Mesothelial cell of epicardium (in vitro differentiated cells): ENCODE measurements at regions not wholly inside any gene's neighbourhood (a gene's known extent, or its start where the extent isn't known, plus 50 kb on each side); places are given as distances from the start of the nearest gene placed in this dataset.

Experiments used
- DNase-seq, 2 experiments: peaks; one replicate each; pipeline ENCODE4 v3.0.0; 2021; ENCODE audit warnings: low spot score in 2 of 2; ENCODE audit not compliant: unreplicated experiment in 2 of 2
- H3K27ac Mint-ChIP-seq: 2 replicates; pipeline ENCODE4 v1.8.0; 2021; ENCODE audit warnings: mixed read lengths
- H3K27me3 Mint-ChIP-seq: 2 replicates; pipeline ENCODE4 v1.8.0; 2021; ENCODE audit warnings: low read depth, mixed read lengths
- H3K36me3 Mint-ChIP-seq: 2 replicates; pipeline ENCODE4 v1.8.0; 2021; ENCODE audit warnings: mixed read lengths
- H3K4me1 Mint-ChIP-seq: 2 replicates; pipeline ENCODE4 v1.8.0; 2021; ENCODE audit warnings: mixed read lengths
- H3K4me3 Mint-ChIP-seq: 2 replicates; pipeline ENCODE4 v1.8.0; 2021; ENCODE audit warnings: mild to moderate bottlenecking, moderate library complexity, mixed read lengths
- H3K9me3 Mint-ChIP-seq: 2 replicates; pipeline ENCODE4 v1.8.0; 2021; ENCODE audit warnings: mixed read lengths
- TF ChIP-seq, protein P1 (sequence below): fragments of 200-600 bp; sonication (generic); IDR thresholded peaks from one replicate; pipeline ENCODE4 v1.5.0; 2021; ENCODE audit warnings: antibody characterized with exemption; ENCODE audit not compliant: unreplicated experiment

DNA sequence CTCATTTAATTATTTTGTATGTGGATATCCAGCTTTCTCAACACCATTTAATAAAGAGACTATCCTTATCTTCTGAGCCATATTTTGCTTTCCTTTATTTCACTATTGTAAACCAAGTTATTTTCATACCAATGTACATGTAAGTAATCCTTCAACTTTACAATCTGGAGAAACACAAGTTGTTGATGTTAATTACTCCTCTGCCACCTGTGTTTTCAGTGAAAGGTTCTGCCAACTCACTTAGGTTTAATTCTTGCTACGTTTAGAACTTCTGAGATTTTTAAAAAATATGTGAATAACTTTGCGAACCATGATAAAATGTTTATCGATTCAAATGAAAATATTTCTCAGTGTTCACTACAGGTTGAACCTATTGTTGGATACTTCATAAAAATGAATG, 244.4 kb downstream of the CDH7 start:
- H3K4me1 Mint-ChIP-seq, result no peaks in the 10 kb centered on the region
- no peak overlapping the region for H3K4me3 Mint-ChIP-seq
- H3K27me3 Mint-ChIP-seq, result no peaks in the 10 kb centered on the region
- DNase-seq, result no peak
- no peaks in the 10 kb centered on the region for H3K36me3 Mint-ChIP-seq
- TF ChIP-seq, protein P1, sequence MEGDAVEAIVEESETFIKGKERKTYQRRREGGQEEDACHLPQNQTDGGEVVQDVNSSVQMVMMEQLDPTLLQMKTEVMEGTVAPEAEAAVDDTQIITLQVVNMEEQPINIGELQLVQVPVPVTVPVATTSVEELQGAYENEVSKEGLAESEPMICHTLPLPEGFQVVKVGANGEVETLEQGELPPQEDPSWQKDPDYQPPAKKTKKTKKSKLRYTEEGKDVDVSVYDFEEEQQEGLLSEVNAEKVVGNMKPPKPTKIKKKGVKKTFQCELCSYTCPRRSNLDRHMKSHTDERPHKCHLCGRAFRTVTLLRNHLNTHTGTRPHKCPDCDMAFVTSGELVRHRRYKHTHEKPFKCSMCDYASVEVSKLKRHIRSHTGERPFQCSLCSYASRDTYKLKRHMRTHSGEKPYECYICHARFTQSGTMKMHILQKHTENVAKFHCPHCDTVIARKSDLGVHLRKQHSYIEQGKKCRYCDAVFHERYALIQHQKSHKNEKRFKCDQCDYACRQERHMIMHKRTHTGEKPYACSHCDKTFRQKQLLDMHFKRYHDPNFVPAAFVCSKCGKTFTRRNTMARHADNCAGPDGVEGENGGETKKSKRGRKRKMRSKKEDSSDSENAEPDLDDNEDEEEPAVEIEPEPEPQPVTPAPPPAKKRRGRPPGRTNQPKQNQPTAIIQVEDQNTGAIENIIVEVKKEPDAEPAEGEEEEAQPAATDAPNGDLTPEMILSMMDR, result no peak
- no peaks in the 10 kb centered on the region for H3K9me3 Mint-ChIP-seq
- H3K27ac Mint-ChIP-seq, result no peak overlapping the region

DNA sequence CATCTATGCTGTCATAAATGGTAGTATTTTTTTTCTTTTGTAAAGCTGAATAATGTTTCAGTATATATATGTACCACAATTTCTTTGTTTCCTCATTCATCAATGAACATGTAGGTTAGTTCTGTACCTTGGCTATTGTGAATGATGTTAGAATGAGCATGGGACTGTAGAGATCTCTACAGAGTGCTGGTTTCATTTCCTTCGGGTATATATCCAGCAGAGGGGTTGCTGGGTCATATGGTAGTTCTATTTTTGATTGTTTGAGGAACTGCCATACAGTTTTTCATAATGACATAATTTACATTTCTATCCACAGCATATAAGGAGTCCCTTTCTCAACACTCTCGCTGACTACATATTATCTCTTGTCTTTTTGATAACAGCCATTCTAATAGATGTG, 243.5 kb downstream of the CDH7 start:
- no peaks in the 10 kb centered on the region for H3K27me3 Mint-ChIP-seq
- no peak for DNase-seq
- no peak overlapping the region for H3K27ac Mint-ChIP-seq
- TF ChIP-seq, protein P1, result no peak
- no peaks in the 10 kb centered on the region for H3K36me3 Mint-ChIP-seq
- H3K4me1 Mint-ChIP-seq, result no peaks in the 10 kb centered on the region
- no peak overlapping the region for H3K4me3 Mint-ChIP-seq
- no peaks in the 10 kb centered on the region for H3K9me3 Mint-ChIP-seq

DNA sequence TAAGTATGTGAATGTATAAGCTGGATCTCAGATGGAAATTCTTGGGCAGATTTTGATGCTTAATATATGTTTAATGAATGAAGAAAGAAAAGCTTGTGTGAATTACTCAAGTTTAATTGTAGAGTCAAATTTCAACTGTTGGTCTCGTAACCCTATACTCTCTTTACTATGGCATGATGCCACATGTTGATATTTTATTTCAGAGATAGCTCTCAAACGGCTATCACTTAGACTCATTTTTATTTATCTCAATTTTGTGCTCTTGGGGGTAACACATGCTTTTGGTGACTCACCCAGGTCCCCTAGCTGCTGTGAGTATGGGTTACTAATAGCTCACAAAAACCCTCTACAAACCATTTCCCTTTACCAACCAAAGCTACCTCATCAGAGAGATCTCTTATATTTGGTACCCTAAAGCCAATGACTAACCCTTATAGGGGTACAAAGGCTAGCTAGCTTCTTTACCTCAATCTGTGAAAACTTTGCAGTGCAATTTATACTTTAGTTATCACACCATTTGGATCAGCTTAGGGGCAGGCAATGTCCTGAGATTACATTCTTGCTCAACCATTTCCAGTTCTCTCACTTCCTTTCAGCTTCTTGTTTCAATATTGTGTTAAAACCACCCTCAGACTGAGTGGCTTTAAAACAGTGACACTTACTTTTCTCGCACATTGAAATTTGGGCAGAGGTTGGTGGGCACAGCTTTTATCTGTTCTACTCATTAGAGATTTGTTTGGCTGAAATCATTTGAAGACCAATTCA, 240.3 kb downstream of the CDH7 start:
- no peak for DNase-seq
- no peaks in the 10 kb centered on the region for H3K36me3 Mint-ChIP-seq
- no peaks in the 10 kb centered on the region for H3K4me1 Mint-ChIP-seq
- H3K9me3 Mint-ChIP-seq, result no peaks in the 10 kb centered on the region
- H3K27ac Mint-ChIP-seq, result no peak overlapping the region
- TF ChIP-seq, protein P1, result no peak
- H3K27me3 Mint-ChIP-seq, result no peaks in the 10 kb centered on the region
- no peak overlapping the region for H3K4me3 Mint-ChIP-seq

DNA sequence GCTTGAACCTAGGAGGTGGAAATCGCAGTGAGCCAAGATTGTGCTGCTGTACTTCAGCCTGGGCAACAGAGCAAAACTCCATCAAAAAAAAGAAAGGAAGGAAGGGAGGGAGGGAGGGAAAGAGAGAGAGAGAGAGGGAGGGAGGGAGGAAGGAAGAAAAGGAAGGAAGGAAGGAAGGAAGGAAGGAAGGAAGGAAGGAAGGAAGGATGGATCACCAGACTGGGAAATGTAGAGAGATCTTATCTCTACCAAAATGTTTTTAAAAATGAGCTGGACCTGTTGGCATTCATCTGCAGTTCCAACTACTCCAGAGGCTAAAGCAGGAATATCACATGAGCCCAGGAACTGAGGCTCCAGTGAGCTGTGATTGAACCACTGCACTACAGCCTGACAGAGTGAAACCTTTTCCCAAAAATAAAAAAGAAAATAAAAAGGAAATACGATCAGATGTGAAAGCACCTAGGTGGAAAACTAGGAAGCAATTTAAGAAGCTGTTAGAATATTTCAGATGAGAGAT, 239.4 kb downstream of the CDH7 start:
- H3K4me1 Mint-ChIP-seq, result no peaks in the 10 kb centered on the region
- no peaks in the 10 kb centered on the region for H3K27me3 Mint-ChIP-seq
- H3K36me3 Mint-ChIP-seq, result no peaks in the 10 kb centered on the region
- DNase-seq, result no peak
- TF ChIP-seq, protein P1, result no peak
- H3K9me3 Mint-ChIP-seq, result no peaks in the 10 kb centered on the region
- H3K27ac Mint-ChIP-seq, result no peak overlapping the region
- no peak overlapping the region for H3K4me3 Mint-ChIP-seq

DNA sequence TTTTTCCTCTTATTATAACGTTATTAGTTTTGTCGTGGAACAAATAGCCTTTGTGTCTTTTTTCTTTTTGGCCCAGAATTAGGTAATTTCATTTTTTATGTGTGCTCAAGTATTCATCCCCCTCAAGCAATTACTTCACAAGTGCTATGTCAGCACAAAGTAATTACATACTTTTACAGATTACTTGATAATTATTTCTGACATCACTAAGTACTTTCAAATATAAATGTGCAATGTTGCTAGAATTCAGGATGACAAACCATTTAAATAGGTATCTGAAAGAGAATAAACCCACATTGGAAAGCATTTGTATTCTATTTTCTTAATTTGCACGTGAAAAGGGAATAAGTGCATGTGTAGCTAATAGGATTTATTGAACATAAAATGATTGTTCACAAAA, 238.2 kb downstream of the CDH7 start:
- no peak overlapping the region for H3K27ac Mint-ChIP-seq
- no peaks in the 10 kb centered on the region for H3K9me3 Mint-ChIP-seq
- no peaks in the 10 kb centered on the region for H3K36me3 Mint-ChIP-seq
- no peak overlapping the region for H3K4me3 Mint-ChIP-seq
- no peaks in the 10 kb centered on the region for H3K4me1 Mint-ChIP-seq
- TF ChIP-seq, protein P1, result no peak
- DNase-seq, result no peak
- H3K27me3 Mint-ChIP-seq, result no peaks in the 10 kb centered on the region
